ENCODE measurements at regions not wholly inside any gene's neighbourhood (a gene's known extent, or its start where the extent isn't known, plus 50 kb on each side); places are given as distances from the start of the nearest gene placed in this dataset.

DNA sequence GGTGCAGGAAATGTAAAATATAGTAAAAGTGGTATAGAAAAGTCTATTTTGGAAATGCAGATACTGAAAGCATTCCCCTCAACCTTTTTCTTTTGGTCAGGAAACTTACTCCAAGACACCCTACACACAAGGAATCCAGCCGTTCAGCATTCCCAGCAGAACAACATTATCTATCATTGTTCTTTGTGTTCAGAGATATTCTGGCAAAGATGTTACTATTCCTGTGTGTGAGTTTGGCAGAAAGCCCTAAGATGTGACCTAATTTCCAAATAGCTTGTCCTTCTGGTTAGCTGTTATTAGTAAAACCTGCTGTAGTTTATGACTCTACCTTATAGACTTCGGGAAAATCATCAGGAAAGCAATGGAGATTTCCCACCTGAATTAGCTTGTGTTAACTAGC, 78.1 kb upstream of the PELI1 start:
- H3K27ac ChIP-seq (ENCODE audit: control insufficient read depth, insufficient read depth, low read length) = no peak overlapping the region
- FAIRE-seq = peak; percentile 81

DNA sequence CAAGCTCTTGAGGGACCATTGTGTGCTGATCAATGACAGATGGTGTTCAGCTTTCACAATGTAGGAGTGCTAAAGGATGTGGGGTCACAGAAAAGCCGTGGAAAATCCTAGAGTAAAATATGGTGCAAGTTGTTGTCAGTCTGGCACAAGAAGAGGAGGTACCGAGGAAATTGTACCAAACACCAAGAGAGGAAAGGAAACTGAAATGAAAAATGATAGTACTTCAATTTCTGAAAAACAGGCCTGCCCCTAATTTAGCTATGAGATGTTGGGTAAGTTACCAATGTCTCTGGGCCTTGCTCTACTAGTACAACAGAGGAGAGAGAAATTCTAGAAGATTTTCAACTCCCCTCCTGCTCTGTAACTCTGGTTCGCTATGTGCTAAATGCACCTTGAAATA, 78.8 kb upstream of the PELI1 start:
- no peaks in the 10 kb centered on the region for H3K9me3 ChIP-seq (ENCODE audit: control insufficient read depth, low read depth, low read length)
- TF ChIP-seq, protein P1, sequence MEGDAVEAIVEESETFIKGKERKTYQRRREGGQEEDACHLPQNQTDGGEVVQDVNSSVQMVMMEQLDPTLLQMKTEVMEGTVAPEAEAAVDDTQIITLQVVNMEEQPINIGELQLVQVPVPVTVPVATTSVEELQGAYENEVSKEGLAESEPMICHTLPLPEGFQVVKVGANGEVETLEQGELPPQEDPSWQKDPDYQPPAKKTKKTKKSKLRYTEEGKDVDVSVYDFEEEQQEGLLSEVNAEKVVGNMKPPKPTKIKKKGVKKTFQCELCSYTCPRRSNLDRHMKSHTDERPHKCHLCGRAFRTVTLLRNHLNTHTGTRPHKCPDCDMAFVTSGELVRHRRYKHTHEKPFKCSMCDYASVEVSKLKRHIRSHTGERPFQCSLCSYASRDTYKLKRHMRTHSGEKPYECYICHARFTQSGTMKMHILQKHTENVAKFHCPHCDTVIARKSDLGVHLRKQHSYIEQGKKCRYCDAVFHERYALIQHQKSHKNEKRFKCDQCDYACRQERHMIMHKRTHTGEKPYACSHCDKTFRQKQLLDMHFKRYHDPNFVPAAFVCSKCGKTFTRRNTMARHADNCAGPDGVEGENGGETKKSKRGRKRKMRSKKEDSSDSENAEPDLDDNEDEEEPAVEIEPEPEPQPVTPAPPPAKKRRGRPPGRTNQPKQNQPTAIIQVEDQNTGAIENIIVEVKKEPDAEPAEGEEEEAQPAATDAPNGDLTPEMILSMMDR (optimal IDR thresholded peaks at IDR 0.05 in 1 of 3, IDR thresholded peaks at IDR 0.05 in 1 of 3, conservative IDR thresholded peaks at IDR 0.05 in 1 of 3; ENCODE audit: extremely low read depth in 1 of 3, insufficient read depth in 2 of 3, low read length in 3 of 3) = no peak
- TF ChIP-seq EZH2 (IDR thresholded peaks at IDR 0.05; ENCODE audit: low read length) = no peak
- no peak for DNase-seq (ENCODE audit: low read depth, low spot score)
- H2AFZ ChIP-seq (ENCODE audit: control insufficient read depth, low read length) = no peak overlapping the region
- H3K4me3 ChIP-seq (ENCODE audit: control insufficient read depth in 2 of 3, extremely low read depth in 1 of 3, insufficient read depth in 2 of 3, low read depth in 1 of 3, low read length in 3 of 3) = no peak overlapping the region
- dilution Hi-C loops (cut with MboI; ENCODE audit: extremely low pct_ligation_motif_present, low sequenced_read_pairs) = no loop called here
- H3K79me2 ChIP-seq (ENCODE audit: control insufficient read depth, insufficient read depth, low read length) = no peaks in the 10 kb centered on the region
- H3K9ac ChIP-seq (ENCODE audit: control insufficient read depth, extremely low read depth, insufficient read depth, low read length) = no peak overlapping the region
- peaks cover 17% of the 10 kb centered on the region for H3K4me1 ChIP-seq (ENCODE audit: control insufficient read depth, extremely low read depth, insufficient read depth, low read length)
- no peaks in the 10 kb centered on the region for H4K20me1 ChIP-seq (ENCODE audit: control insufficient read depth, extremely low read depth, insufficient read depth, low read length)
- no peaks in the 10 kb centered on the region for H3K36me3 ChIP-seq (ENCODE audit: control insufficient read depth in 2 of 2, extremely low read depth in 1 of 2, insufficient read depth in 2 of 2, low read length in 2 of 2)
- H3K27ac ChIP-seq (ENCODE audit: control insufficient read depth, insufficient read depth, low read length) = no peak overlapping the region
- no peaks in the 10 kb centered on the region for H3K27me3 ChIP-seq (ENCODE audit: control insufficient read depth, extremely low read depth, insufficient read depth, low read length)
- H3K4me2 ChIP-seq (ENCODE audit: control insufficient read depth, extremely low read depth, insufficient read depth, low read depth, low read length) = no peak overlapping the region
- FAIRE-seq = no peak
- H3K9me1 ChIP-seq (ENCODE audit: control insufficient read depth, extremely low read depth, insufficient read depth, low read length) = no peaks in the 10 kb centered on the region

More for the DNA sequence above, 78.1 kb upstream of the PELI1 start:
- no peak overlapping the region for H3K4me2 ChIP-seq (ENCODE audit: control insufficient read depth, extremely low read depth, insufficient read depth, low read depth, low read length)
- TF ChIP-seq, protein P1 (optimal IDR thresholded peaks at IDR 0.05 in 1 of 3, IDR thresholded peaks at IDR 0.05 in 1 of 3, conservative IDR thresholded peaks at IDR 0.05 in 1 of 3; ENCODE audit: extremely low read depth in 1 of 3, insufficient read depth in 2 of 3, low read length in 3 of 3) = no peak
- no peak for TF ChIP-seq EZH2 (IDR thresholded peaks at IDR 0.05; ENCODE audit: low read length)
- no peaks in the 10 kb centered on the region for H3K27me3 ChIP-seq (ENCODE audit: control insufficient read depth, extremely low read depth, insufficient read depth, low read length)
- H3K36me3 ChIP-seq (ENCODE audit: control insufficient read depth in 2 of 2, extremely low read depth in 1 of 2, insufficient read depth in 2 of 2, low read length in 2 of 2) = no peaks in the 10 kb centered on the region
- no peak overlapping the region for H3K9ac ChIP-seq (ENCODE audit: control insufficient read depth, extremely low read depth, insufficient read depth, low read length)
- no peak for DNase-seq (ENCODE audit: low read depth, low spot score)
- no peaks in the 10 kb centered on the region for H3K9me3 ChIP-seq (ENCODE audit: control insufficient read depth, low read depth, low read length)
- H2AFZ ChIP-seq (ENCODE audit: control insufficient read depth, low read length) = no peak overlapping the region
- peaks cover 13% of the 10 kb centered on the region for H3K4me1 ChIP-seq (ENCODE audit: control insufficient read depth, extremely low read depth, insufficient read depth, low read length)
- dilution Hi-C loops (cut with MboI; ENCODE audit: extremely low pct_ligation_motif_present, low sequenced_read_pairs) = no loop called here
- H3K9me1 ChIP-seq (ENCODE audit: control insufficient read depth, extremely low read depth, insufficient read depth, low read length) = no peaks in the 10 kb centered on the region
- H3K4me3 ChIP-seq (ENCODE audit: control insufficient read depth in 2 of 3, extremely low read depth in 1 of 3, insufficient read depth in 2 of 3, low read depth in 1 of 3, low read length in 3 of 3) = no peak overlapping the region
- no peaks in the 10 kb centered on the region for H3K79me2 ChIP-seq (ENCODE audit: control insufficient read depth, insufficient read depth, low read length)
- H4K20me1 ChIP-seq (ENCODE audit: control insufficient read depth, extremely low read depth, insufficient read depth, low read length) = no peaks in the 10 kb centered on the region
